ENCODE measurements at regions not wholly inside any gene's neighbourhood (a gene's known extent, or its start where the extent isn't known, plus 50 kb on each side); places are given as distances from the start of the nearest gene placed in this dataset.

DNA sequence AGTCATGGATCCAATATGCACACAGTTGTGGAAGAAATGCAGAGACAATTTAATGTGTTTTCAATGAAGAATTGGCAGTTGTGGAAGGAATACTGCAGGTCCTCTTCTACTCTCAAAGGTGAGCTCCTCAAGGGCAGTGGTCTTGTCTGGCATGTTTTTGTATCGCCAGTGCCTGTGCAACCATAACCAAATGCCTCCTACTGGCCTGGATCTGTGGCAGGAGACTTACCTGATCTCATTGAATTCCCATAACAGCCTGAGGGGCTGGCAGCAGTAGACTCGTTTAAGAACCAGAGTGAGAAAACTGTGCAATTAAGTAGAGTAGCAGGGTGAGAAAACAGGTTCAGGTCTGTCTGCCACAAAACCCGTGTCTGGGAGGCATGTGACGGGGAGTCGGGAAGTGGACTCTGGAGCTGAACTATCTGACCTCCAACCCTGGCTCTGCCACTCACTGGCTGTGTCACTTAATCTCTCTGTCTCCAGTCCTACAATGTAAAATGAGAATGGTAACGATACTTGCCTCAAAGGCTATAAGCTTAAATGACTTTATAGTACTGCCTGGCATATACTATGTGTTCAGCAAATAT is 268.2 kb upstream of the SSTR1 start:
- Histone ChIP-seq H3K9me1 (replicated peaks; ENCODE audit: control insufficient read depth, extremely low read depth, insufficient read depth, low read length) (no peaks in the 10 kb centered on the region), H3K9me3 (replicated peaks; ENCODE audit: control insufficient read depth, insufficient read depth, low read length) (no peaks in the 10 kb centered on the region), H3K36me3 (ENCODE audit: control insufficient read depth in 2 of 2, extremely low read depth in 1 of 2, insufficient read depth in 2 of 2, low read length in 2 of 2) (no peaks in the 10 kb centered on the region), H3K4me3 (replicated peaks in 1 of 3; ENCODE audit: insufficient read depth in 1 of 3, low read depth in 1 of 3, low read length in 3 of 3) (no peak overlapping the region), H3K4me2 (ENCODE audit: insufficient read depth, low read length) (no peak overlapping the region), H2AFZ (ENCODE audit: low read depth, low read length) (no peak overlapping the region), H3K9ac (replicated peaks; ENCODE audit: extremely low read depth, insufficient read depth, low read length) (no peak overlapping the region), H4K20me1 (replicated peaks; ENCODE audit: control insufficient read depth, extremely low read depth, insufficient read depth, low read length) (no peaks in the 10 kb centered on the region), H3K79me2 (ENCODE audit: control insufficient read depth, insufficient read depth, low read length) (no peaks in the 10 kb centered on the region), H3K27me3 (ENCODE audit: control insufficient read depth in 2 of 2, insufficient read depth in 2 of 2, low read length in 2 of 2) (no peaks in the 10 kb centered on the region), H3K4me1 (ENCODE audit: control insufficient read depth, extremely low read depth, insufficient read depth, low read length) (no peaks in the 10 kb centered on the region), H3K27ac (ENCODE audit: insufficient read depth, low read depth, low read length) (no peak overlapping the region)
- FAIRE-seq (no peak), DNase-seq (ENCODE audit: low read depth, low spot score) (no peak)
- BruUV-seq (replicated peaks): no TSS peak
- ChIA-PET CTCF (no interaction called here), POLR2A (interaction anchor here (0.6 kb wide), 1 partner anchor 860 kb away, joined by 3 read pairs; no protein-coding TSS in a partner anchor)
- dilution Hi-C loops (cut with MboI; ENCODE audit: extremely low pct_ligation_motif_present, low sequenced_read_pairs) (no loop called here), intact Hi-C loops (cut with micrococcal nuclease) (no loop called here)
- TF ChIP-seq FOS (IDR thresholded peaks at IDR 0.05; ENCODE audit: borderline replicate concordance, insufficient read depth, low read length) (no peak), MYC (IDR thresholded peaks at IDR 0.05; ENCODE audit: low read depth, low read length) (no peak), JUN (IDR thresholded peaks at IDR 0.05; ENCODE audit: borderline replicate concordance, insufficient read depth, insufficient read length, low read depth) (no peak)
- TF ChIP-seq, protein P1, sequence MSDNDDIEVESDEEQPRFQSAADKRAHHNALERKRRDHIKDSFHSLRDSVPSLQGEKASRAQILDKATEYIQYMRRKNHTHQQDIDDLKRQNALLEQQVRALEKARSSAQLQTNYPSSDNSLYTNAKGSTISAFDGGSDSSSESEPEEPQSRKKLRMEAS (IDR thresholded peaks at IDR 0.05; ENCODE audit: insufficient read depth, insufficient read length): no peak

DNA sequence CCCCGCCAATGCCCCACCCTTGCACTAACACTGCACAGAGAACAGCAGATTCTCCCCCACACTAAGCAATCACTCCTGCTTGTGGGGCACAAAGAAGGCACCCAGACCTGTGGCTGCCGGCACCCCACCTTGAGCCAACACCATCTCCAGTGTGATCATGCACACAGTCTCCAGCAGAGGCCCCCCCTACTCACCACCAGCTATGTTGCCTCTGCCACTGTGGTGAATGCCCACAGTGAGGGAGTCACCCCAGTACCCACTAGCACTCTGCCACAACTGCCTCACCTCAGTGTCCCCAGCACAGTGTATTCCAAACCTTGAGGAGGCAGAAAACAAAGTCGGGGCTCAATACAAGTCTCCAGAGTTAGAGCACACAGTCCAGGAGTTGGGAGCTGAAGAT is 261.7 kb upstream of the SSTR1 start:
- Histone ChIP-seq H3K27ac (ENCODE audit: insufficient read depth, low read depth, low read length) (no peak overlapping the region), H2AFZ (ENCODE audit: low read depth, low read length) (no peak overlapping the region), H3K4me3 (replicated peaks in 1 of 3; ENCODE audit: insufficient read depth in 1 of 3, low read depth in 1 of 3, low read length in 3 of 3) (no peak overlapping the region), H3K4me1 (ENCODE audit: control insufficient read depth, extremely low read depth, insufficient read depth, low read length) (no peaks in the 10 kb centered on the region), H3K79me2 (ENCODE audit: control insufficient read depth, insufficient read depth, low read length) (no peaks in the 10 kb centered on the region), H3K9ac (replicated peaks; ENCODE audit: extremely low read depth, insufficient read depth, low read length) (no peak overlapping the region), H3K27me3 (ENCODE audit: control insufficient read depth in 2 of 2, insufficient read depth in 2 of 2, low read length in 2 of 2) (no peaks in the 10 kb centered on the region), H3K4me2 (ENCODE audit: insufficient read depth, low read length) (no peak overlapping the region), H3K9me1 (replicated peaks; ENCODE audit: control insufficient read depth, extremely low read depth, insufficient read depth, low read length) (no peaks in the 10 kb centered on the region), H3K9me3 (replicated peaks; ENCODE audit: control insufficient read depth, insufficient read depth, low read length) (no peaks in the 10 kb centered on the region), H3K36me3 (ENCODE audit: control insufficient read depth in 2 of 2, extremely low read depth in 1 of 2, insufficient read depth in 2 of 2, low read length in 2 of 2) (no peaks in the 10 kb centered on the region), H4K20me1 (replicated peaks; ENCODE audit: control insufficient read depth, extremely low read depth, insufficient read depth, low read length) (no peaks in the 10 kb centered on the region)
- TF ChIP-seq, protein P1 (IDR thresholded peaks at IDR 0.05; ENCODE audit: insufficient read depth, insufficient read length): no peak
- TF ChIP-seq POLR2A (IDR thresholded peaks at IDR 0.05; ENCODE audit: low read depth, low read length): no peak
- TF ChIP-seq FOS (IDR thresholded peaks at IDR 0.05; ENCODE audit: borderline replicate concordance, insufficient read depth, low read length): no peak
- TF ChIP-seq JUN (IDR thresholded peaks at IDR 0.05; ENCODE audit: borderline replicate concordance, insufficient read depth, insufficient read length, low read depth): no peak
- no peak for TF ChIP-seq GATA2 (IDR thresholded peaks at IDR 0.05; ENCODE audit: insufficient read depth, insufficient read length, low read depth, low read length)
- TF ChIP-seq MYC (IDR thresholded peaks at IDR 0.05; ENCODE audit: low read depth, low read length): no peak
- no peak for TF ChIP-seq EZH2 (IDR thresholded peaks at IDR 0.05; ENCODE audit: borderline replicate concordance, low read depth, low read length, severe bottlenecking)
- TF ChIP-seq, protein P2, sequence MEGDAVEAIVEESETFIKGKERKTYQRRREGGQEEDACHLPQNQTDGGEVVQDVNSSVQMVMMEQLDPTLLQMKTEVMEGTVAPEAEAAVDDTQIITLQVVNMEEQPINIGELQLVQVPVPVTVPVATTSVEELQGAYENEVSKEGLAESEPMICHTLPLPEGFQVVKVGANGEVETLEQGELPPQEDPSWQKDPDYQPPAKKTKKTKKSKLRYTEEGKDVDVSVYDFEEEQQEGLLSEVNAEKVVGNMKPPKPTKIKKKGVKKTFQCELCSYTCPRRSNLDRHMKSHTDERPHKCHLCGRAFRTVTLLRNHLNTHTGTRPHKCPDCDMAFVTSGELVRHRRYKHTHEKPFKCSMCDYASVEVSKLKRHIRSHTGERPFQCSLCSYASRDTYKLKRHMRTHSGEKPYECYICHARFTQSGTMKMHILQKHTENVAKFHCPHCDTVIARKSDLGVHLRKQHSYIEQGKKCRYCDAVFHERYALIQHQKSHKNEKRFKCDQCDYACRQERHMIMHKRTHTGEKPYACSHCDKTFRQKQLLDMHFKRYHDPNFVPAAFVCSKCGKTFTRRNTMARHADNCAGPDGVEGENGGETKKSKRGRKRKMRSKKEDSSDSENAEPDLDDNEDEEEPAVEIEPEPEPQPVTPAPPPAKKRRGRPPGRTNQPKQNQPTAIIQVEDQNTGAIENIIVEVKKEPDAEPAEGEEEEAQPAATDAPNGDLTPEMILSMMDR (IDR thresholded peaks at IDR 0.05; ENCODE audit: extremely low read depth in 1 of 2, insufficient read depth in 1 of 2, low read depth in 1 of 2, low read length in 2 of 2): no peak
- ChIA-PET POLR2A (no interaction called here), CTCF (interaction anchor here (1.2 kb wide), 1 partner anchor 9 kb away, joined by 4 read pairs; no protein-coding TSS in a partner anchor)
- no TSS peak for BruUV-seq (replicated peaks)
- FAIRE-seq: no peak
- DNase-seq (ENCODE audit: low read depth, low spot score): no peak
- dilution Hi-C loops (cut with MboI; ENCODE audit: extremely low pct_ligation_motif_present, low sequenced_read_pairs): no loop called here
- intact Hi-C loops (cut with micrococcal nuclease): no loop called here
